ENCODE measurements at regions not wholly inside any gene's neighbourhood (a gene's known extent, or its start where the extent isn't known, plus 50 kb on each side); places are given as distances from the start of the nearest gene placed in this dataset.

DNA sequence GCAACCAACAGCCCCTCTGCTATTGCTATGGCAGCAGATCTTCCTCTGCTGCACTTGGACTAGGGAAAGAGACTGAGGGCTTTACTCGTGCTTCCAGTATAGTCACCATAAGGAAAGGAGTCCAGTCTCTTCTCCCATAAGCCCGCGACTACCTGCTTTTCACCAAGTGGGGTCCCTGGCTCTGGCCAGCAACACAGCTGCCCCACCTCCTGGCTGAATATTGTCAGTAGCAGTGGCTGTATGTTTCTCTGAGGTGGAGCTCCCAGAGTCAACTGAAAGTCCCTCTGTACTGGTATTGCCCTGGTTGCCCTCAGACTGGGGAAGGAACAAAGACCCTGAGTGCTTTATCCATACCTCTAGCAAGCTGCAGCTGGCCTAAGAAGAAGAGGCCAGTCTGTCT is 719.6 kb downstream of the SQOR start:
- TF ChIP-seq EZH2 (IDR thresholded peaks at IDR 0.05; ENCODE audit: low read length, unreplicated experiment) (no peak), EZH2phosphoT487 (IDR thresholded peaks at IDR 0.05; ENCODE audit: borderline replicate concordance, low read length) (no peak)
- TF ChIP-seq, protein P1, sequence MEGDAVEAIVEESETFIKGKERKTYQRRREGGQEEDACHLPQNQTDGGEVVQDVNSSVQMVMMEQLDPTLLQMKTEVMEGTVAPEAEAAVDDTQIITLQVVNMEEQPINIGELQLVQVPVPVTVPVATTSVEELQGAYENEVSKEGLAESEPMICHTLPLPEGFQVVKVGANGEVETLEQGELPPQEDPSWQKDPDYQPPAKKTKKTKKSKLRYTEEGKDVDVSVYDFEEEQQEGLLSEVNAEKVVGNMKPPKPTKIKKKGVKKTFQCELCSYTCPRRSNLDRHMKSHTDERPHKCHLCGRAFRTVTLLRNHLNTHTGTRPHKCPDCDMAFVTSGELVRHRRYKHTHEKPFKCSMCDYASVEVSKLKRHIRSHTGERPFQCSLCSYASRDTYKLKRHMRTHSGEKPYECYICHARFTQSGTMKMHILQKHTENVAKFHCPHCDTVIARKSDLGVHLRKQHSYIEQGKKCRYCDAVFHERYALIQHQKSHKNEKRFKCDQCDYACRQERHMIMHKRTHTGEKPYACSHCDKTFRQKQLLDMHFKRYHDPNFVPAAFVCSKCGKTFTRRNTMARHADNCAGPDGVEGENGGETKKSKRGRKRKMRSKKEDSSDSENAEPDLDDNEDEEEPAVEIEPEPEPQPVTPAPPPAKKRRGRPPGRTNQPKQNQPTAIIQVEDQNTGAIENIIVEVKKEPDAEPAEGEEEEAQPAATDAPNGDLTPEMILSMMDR (conservative IDR thresholded peaks at IDR 0.05; ENCODE audit: low read depth, low read length) = no peak

All from PC-3 (cell line).